IPS-NIHi11 (cell line): ENCODE measurements at regions not wholly inside any gene's neighbourhood (a gene's known extent, or its start where the extent isn't known, plus 50 kb on each side); places are given as distances from the start of the nearest gene placed in this dataset.
"Not testable (repeated sequence)": the region's sequence is repeated elsewhere in the genome, so short reads cannot be mapped to it uniquely, and the experiment has no call there.

ENCODE experiments used
- DNase-seq: peaks from one replicate; pipeline ENCODE4 v3.0.0; 2012; ENCODE audit warnings: mixed read lengths, low spot score

DNA sequence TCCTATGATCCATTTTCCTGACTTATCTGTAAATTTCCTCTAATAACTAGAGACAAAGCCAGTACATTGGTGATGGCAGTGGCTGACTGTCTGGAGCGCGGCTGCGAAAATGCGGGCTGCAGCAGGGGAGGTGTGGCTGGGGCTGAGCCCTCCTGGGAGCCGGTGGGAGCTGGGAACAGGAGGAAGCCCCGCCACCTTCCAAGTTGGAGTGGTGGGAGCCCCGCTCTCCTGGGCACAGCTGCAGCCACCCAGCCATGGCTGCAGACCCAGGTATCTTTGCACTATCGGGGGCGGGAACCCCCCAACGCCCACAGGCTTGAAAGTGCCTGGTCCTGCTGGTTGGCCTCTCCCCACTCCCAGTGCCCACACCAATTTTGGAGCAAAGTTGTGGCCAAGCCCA is 633.0 kb upstream of the TMEFF2 start:
- DNase-seq, result no peak

DNA sequence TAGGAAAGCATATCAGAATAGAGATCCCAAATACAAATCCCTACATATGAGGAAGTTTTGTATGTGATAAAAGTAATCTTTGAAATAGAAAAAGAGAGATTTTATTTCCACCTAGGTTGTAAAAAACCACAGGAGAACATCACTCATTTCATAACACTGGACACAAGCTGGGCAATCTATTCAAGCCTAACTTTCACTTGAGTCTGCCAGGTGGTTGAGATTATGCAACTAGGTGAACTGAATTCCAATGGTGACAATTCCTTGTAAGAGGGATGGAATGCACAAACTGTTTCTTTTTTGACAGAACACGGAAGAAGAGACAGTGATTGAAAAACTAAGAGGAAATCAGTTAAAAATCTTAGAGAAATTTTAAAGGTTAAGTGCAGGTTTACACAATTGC is 619.6 kb upstream of the TMEFF2 start:
- no peak for DNase-seq

DNA sequence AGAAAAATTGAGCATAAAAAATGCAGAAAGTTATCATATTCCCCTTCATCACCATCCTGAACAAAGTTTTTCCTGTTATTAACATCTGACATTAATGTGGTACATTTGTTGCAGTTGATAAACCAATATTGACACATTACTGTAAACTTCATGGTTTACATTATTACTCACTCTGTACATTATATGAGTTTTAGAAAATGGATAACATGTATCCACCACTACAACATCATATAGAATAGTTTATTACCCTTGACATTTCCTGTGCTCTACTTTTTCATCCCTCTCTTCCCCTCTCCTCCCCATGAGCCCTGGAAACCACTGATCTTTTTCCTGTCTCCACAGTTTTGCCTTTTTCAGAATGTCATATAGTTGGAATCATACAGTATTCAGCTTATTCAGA is 618.6 kb upstream of the TMEFF2 start:
- no peak for DNase-seq

DNA sequence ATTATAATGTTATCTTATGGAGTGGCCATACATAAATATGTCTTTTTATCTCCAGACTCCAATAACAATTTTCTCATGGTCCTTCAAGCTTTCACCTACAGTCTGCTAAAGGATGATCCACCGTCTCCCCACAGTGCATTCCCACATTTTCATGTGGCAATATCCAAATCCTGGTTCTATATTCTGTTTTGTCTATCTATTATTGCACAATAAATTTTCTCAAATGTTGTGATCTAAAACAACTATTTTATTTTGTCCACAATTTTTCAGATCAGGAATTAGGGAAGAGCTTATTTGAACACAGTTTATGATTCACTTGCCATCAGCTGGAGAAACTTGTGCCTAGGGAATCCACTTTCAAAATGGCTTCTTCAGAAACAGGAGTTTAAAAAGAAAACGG is 614.4 kb upstream of the TMEFF2 start:
- DNase-seq, result no peak

DNA sequence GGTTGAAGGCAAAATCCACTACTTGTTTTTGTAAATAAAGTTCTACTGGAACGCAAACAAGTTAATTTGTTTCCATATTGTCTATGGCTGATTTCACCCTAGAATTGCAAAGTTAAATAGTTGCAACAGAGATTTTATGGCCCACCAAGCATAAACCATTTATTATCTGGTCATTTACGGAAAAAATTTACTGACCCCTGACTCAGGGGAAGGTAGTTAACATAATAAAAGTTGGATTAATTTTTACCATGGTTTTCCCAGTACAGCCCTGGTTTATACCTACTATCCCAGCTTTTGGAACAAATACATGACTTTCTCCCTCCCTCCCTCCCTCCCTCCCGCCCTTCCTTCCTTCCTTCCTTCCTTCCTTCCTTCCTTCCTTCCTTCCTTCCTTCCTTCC is 588.9 kb upstream of the TMEFF2 start:
- no peak for DNase-seq

DNA sequence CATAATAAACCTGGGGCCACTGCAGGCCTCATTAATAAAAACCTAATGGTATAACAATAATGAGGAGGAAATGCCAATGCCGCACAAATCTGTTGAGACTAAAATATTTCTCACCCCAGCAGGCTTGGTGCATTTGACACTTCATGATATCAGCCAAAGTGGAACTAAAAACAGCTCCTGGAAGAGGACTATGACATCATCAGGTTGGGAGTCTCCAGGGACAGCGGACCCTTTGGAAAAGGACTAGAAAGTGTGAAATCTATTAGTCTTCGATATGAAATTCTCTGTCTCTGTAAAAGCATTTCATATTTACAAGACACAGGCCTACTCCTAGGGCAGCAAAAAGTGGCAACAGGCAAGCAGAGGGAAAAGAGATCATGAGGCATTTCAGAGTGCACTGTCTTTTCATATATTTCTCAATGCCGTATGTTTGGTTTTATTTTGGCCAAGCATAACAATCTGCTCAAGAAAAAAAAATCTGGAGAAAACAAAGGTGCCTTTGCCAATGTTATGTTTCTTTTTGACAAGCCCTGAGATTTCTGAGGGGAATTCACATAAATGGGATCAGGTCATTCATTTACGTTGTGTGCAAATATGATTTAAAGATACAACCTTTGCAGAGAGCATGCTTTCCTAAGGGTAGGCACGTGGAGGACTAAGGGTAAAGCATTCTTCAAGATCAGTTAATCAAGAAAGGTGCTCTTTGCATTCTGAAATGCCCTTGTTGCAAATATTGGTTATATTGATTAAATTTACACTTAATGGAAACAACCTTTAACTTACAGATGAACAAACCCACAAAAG is 580.9 kb upstream of the TMEFF2 start:
- no peak for DNase-seq

DNA sequence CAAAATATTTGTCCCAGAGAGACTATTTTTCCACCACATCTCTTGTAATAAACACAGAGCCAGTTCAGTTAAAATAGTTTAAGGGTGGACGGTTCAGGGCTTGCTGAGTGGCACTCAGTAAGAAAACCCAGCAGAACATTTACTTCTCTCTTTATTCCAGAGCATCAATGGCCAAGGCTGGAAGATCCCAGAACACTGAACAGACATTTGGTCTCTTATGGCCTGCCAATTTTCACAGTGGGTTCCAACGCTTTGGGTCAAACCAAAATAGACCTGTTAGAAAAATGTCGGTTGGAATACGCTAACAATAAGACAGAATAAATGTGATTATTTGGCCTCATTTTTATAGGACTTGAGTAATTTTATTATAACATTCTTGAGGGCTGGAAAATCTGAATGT is 580.3 kb upstream of the TMEFF2 start:
- no peak for DNase-seq

DNA sequence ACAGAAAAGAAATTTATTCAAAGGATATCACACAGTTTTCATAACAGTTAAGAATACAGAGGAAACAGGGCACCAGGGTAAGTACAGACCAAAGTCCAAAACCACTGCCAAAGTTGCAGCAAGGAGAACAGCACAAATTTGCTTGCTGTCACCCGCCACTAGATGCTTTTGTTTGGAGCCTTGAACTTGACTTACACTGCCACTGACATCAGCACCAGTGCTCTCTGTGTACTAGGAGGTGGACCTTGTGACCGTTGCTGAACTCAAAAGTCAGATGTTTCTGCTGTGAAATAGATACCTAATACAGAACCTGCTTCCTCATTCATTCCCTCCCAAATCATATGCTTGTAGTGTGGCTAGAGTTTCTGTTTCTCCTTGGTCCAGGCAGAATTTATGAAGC is 578.3 kb upstream of the TMEFF2 start:
- no peak for DNase-seq

DNA sequence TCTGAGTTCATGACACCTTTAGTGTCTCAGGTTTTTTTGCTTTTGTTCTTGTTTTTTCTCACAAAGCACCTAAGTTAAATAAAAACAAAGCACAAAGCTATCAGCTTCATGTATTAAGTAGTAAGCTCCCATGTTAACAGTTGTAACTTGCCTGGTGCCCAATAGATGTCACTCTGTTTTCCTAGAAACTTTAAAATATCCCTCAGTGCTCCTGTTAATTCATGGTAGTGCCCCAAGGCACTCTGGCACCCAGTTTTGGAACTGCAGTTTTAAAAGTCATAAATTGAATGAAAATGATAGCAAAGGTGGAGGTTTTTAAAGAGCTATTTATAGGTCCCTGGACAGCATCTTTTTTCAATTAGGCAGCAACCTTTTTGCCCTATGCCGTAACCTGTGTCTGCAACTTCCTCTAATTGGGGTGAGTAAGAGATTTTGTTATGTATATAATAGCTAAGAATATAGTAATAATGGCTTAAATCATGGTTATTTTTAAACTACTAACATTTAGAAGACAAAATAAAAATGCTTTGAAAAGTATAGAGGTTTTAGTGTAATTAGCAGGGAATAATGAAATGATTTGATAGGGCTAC is 555.0 kb upstream of the TMEFF2 start:
- DNase-seq, result peak; percentile 23

DNA sequence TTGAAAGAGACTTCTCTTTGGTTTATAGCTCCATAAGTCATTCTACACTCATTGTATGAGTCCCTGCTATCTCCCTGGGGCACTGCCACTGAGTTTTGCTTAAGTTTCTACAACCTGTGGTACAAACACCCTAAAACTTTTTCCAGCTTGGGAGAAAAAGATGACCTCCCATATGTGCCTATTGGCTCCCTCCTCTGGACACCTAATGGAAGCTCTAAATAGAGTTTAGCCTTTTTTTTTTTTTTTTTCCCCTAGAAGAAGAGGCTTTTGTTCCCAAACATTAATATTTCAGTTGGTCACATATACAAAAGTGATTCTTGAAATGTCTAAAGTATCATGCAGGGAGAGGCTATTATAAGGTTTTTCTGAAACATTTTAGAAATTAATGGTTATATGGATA is 547.2 kb upstream of the TMEFF2 start:
- peak; percentile 12 for DNase-seq

DNA sequence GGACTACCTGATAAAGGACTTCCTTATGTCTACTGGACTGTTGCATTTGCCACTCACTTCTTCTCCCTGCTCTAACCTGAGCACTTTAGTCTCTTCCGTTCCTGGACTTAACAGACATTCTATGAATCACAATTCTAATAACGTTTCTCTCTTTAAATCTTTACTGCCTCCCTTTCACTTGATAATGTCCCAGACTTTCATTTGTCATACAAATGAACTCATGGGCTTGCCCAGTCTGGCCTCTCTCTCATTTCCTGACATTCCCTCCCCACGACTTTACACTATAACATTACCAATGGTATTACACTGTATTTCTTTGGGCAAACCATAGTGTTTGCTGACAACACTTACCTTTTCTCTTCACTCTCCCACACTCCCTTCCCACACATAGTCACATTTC is 540.7 kb upstream of the TMEFF2 start:
- DNase-seq, result no peak

DNA sequence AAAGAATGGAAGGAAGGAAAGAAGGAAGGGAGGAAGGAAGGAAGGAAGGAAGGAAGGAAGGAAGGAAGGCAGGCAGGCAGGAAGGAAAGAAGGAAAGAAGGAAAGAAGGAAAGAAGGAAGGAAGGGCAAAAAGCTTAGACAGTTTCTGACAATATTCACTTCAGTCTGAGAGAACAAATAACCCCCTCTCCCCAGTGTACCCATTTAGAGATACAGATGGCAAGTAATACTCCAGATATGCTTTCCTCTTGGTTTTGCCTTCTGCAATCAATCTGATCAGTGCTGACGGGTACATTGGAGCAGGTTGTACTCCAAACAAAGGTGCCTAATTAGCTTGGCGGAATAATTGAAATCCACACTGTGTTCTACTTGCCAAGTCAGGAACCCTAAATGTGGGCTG is 534.6 kb upstream of the TMEFF2 start:
- DNase-seq, result no peak

DNA sequence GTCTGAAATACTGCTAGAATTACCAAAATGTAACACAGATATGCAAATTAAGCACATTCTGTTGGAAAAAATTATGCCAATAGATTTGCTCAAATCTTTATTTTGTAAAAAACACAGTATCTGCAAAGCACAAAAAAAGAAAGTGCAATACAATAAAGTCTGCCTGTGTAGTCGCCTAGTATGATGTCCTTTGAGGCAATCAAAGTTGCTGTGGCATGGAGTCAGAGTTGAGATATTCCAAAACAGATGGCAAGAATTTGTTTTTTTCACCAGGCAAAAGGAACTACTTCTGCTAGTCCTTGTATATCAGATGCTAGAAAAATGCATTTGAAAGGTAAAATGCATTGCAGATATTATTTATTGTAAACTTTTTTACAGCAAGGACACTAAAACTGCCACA is 531.3 kb upstream of the TMEFF2 start:
- no peak for DNase-seq

DNA sequence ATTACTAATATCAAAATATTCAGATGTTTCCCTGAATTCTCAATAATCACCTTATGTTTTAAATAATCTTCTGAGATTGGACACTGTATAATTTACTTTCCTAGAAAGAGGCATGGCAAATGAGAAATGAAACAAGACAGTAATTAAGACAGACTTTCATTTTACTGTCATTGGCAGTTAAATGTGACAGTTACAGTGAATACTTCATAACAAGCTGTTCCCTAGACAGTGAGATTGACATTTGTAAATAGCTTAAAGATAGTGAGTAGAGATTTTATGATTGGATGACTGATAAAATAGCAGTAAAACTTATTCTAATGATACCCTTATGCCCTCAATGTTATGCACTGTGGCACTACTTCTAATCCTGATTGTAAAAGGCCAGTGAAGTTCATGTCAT is 524.9 kb upstream of the TMEFF2 start:
- no peak for DNase-seq

DNA sequence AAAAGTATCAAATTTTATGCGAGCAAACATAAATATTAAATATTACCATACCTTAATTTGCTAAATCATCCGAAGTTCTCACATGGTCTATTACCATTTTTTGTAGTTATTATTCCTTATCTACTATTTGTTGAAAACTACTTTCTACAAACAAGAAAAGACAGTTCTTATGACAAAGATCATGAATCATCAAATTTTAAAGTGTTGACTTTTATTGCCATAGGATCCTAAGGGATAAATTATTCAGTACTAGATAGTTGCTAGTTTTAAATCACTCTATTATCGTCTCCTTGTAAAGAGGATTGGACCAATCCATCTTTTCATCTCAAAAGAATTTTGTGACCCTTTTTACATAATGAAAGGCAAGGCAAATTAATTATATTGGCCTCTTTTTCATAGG is 523.6 kb upstream of the TMEFF2 start:
- no peak for DNase-seq

DNA sequence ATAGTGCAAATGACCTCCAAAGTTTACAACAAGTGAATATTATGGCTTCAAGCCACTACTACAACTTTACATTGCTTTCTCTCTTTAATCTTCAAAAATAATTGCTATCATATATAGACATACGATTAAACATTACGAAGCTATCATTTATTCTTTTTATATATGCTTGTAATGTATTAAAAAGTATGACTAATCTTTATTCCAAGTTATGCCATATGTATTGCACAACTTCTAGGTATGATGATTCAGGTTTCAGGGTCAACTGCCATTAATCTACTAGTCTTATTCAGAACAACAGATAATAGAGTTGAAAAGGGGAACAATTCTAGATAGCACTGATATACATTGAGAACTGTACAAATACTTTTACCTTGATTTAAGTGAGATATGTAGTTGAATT is 506.2 kb upstream of the TMEFF2 start:
- DNase-seq, result no peak

DNA sequence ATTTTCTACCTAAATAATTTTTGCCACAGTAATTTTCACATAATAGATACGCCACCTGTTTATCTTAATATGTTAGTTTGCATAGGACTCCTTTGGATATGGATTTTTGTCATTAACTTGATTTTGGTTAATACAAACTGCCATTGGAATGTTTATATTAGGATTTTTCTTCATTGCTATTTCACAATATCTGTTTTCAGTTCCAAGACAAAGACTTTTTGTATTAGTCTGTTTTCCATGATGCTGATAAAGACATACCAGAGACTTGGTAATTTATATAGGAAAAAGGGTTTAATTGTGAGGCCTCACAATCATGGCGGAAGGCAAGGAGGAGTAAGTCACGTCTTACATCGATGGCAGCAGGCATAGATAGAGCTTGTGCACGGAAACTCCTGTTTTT is 503.1 kb upstream of the TMEFF2 start:
- DNase-seq, result no peak

DNA sequence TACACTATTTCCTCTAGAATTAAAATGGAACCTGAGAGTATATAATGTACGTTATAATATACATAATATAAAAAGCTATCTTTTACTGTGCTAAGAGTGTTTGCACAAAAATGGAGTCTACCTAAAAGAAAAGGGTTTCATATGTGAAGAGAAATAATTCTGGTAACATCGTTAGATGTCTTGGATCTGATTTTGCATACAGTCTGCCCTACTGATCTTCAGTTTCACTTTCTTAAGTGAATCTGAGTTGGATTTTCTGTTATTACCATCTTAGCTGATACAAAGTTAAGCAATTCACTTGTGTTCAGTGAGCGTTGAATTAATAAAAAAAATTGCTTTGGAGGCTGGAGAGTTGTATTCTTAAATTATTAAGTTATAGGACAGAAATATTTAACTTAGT is 502.1 kb upstream of the TMEFF2 start:
- DNase-seq, result no peak

DNA sequence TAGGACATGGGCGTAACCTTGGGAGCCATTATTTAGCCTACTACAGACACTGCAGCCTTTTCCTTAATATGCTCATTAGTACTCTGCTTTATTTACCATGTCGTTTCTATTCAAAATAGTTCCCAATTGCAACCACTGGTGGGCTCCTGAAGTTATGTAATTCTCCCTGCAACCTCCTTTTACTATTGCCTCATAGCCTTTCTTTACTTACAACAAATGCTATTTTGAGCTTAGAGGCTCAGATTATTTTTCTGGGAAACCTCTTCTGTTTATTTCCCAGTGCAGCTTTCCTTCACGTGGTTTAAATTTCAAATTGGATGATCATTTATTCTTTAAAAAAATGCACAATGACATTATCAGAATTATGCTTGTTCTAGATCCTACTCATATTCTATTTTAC is 492.3 kb upstream of the TMEFF2 start:
- no peak for DNase-seq

DNA sequence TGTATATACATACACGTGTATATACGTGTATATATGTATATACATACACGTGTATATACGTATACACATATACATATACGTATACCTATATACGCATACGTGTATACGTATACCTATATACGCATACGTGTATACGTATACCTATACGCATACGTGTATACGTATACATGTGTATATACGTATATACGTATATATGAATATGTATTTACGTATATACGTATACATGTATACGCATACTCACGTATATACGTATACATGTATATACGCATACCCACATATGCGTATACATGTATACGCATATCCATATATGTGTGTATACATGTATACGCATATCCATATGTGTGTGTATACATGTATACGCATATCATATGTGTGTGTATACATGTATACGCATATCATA is 487.8 kb upstream of the TMEFF2 start:
- DNase-seq, result not testable (repeated sequence)

DNA sequence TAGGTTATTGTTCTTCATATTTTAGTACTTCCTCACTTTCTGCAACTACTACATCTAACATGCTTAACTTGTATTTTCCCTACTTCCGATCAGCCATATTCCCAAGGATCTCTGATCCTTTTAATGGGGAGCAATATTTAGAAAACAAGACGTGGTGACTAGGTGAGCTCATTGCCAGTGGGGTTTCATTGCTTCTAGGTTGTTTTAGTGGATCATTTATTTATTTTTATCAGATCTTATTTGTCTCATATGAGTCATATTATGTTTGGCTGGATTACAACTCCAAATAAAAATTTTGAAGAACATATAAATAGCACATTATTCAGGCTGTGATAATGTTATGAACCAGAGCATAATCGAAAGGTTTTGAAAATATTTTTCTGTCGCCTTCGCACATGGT is 480.9 kb upstream of the TMEFF2 start:
- DNase-seq, result no peak

DNA sequence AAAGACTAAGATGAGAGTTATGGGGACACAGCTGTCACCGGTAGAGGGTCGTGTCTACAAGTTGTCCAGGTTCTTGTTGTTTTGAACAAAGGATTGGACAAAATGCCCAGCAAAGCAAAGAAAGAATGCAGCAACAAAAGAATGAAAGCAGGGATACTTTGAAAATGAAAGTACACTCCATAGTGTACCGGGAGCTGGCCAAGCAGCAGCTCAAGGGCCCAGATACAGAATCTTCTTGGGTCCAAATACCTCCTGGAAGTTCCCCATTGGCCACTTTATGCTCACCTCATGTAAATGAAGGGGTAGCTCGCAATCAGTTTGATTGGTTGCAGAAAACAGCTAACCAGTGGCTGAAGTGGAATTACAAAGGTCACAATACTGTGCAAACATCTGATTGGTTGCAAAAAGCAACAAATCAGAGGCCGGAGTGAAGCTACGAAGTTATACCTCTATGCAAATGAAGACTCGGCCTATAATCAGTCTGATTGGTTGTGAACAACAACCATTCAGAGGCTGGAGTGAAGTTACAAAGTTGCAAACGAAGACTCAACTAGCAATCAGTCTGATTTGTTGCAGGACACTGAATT is 474.9 kb upstream of the TMEFF2 start:
- DNase-seq, result no peak

DNA sequence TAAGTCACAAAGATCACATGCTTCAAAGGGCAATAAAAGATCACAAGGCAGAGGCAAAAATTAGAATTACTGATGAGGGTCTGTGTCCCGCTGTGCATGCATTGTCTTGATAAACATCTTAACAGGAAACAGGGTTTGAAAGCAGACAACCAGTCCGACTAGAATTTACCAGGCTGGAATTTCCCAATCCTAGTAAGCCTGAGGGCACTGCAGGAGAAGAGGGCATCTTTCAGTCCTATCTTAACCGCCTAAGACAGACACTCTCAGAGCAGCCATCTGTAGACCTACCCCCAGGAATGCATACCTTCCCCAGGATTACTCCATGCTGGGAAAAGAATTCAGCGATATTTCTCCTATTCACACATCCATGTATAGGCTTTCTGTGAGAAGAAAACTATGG is 465.8 kb upstream of the TMEFF2 start:
- DNase-seq, result not testable (repeated sequence)

DNA sequence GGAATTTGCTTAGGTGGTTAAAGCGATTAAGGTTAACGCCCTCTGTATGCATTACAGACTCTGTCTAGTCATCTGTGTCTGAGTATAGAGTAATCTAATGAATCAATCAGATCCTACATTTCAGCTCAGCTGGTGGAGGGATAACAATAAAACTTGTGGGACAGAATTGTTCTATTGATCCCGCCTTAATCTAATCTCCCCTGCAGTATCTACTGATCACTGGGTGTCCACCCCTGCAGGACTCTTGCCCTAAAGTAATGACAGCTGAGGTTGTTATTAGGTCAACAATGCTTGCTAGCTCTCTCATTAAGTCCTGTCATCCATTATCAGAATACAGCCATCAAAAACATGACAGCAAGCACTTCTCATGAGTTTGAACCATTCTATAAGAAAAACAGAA is 462.6 kb upstream of the TMEFF2 start:
- no peak for DNase-seq
